CD4-positive, alpha-beta T cell treated with Interleukin-1 beta for 1 hour (primary cell): ENCODE measurements at regions not wholly inside any gene's neighbourhood (a gene's known extent, or its start where the extent isn't known, plus 50 kb on each side); places are given as distances from the start of the nearest gene placed in this dataset.
"Not testable (repeated sequence)": the region's sequence is repeated elsewhere in the genome, so short reads cannot be mapped to it uniquely, and the experiment has no call there.

ENCODE experiments used
- DNase-seq, 2 donors: peaks; one replicate each; pipeline ENCODE4 v3.0.0-alpha.2; 2020 to 2022

GRCh38 chr5:34189752-34190411 is 146.9 kb upstream of the C1QTNF3 start:
- DNase-seq = peak in 1 of 2 donors; percentile 12

DNA sequence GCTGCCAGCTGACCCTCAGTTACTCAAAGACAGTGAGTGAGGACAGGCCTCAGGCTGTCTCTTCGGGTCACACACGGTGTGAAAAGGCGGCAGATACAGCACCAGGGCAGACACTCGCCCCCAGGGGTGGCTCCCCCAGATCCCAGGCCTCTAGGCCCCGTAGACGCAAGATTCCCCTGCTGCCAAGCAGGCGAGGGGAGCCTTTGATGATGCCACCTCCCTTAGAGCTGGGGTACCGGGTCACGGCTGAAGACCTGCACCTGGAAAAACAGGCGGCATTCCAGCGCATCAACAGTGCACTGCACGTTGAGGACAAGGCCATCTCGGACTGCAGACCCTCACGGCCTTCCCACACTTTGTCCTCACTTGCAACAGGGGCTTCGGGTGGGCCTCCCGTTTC is 147.5 kb upstream of the C1QTNF3 start:
- not testable (repeated sequence) for DNase-seq

- DNase-seq = peak; percentile 6 to 20
Observed at GRCh38 chr5:34191279-34191744, 148.3 kb upstream of the C1QTNF3 start.

DNA sequence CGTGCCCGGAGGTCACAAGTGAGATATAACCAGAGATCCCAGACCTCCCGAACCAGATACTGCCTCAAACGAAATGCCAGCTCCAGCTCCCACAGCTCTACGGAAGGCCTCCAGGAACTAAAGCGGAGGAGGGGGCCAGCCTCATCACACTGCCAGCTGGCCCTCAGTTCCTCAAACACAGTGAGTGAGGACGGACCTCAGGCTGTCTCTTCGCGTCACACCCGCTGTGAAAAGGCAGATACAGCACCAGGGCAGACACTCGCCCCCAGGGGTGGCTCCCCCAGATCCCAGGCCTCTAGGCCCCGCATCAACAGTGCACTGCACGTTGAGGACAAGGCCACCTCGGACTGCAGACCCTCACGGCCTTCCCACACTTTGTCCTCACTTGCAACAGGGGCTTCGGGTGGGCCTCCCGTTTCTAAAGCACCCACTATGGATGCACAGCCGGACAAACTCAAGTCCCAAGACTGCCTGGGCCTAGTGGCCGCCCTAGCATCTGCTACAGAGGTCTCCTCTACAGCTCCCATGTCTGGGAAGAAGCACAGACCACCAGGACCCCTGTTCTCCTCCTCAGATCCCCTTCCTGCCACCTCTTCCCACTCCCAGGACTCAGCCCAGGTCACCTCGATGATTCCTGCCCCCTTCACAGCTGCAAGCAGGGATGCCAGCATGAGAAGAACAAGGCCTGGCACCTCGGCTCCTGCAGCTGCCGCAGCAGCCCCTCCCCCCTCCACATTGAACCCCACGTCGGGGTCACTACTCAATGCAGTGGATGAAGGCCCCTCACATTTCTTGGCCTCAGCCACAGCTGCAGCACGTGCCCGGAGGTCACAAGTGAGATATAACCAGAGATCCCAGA is 149.3 kb upstream of the C1QTNF3 start:
- DNase-seq = not testable (repeated sequence)

DNA sequence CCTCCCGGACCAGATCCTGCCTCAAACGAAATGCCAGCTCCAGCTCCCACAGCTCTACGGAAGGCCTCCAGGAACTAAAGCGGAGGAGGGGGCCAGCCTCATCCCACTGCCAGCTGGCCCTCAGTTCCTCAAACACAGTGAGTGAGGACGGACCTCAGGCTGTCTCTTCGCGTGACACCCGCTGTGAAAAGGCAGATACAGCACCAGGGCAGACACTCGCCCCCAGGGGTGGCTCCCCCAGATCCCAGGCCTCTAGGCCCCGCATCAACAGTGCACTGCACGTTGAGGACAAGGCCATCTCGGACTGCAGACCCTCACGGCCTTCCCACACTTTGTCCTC is 149.9 kb upstream of the C1QTNF3 start:
- DNase-seq = not testable (repeated sequence)

DNA sequence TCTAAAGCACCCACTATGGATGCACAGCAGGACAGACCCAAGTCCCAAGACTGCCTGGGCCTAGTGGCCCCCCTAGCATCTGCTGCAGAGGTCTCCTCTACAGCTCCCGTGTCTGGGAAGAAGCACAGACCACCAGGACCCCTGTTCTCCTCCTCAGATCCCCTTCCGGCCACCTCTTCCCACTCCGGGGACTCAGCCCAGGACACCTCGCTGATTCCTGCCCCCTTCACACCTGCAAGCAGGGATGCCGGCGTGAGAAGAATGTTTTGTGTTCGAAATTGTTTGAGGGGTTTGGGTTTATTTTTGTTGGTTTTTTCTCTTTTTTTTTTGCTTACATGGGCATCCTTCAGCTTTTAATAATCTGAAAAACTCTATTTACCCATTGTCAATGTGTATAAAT is 150.3 kb upstream of the C1QTNF3 start:
- DNase-seq = not testable (repeated sequence)

DNA sequence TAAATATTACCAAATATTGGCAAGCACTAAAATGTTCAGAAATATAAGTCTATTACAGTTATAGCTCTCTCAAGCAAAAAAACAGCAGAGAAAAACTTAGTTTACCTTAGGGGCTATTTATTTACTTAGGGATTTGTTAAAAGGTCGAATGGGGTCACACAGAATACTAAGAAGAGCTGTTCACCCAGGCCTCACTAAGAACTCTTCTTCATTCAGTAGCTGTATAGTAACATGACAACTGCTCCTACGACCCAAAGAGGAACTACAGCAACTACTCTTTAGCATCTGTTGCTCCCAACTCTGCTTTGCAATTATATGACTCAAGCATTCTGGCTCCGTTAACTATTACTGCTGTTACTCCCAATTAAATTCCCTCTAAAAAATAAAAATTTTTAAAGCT is 150.8 kb upstream of the C1QTNF3 start:
- DNase-seq = not testable (repeated sequence)

- DNase-seq = not testable (repeated sequence)
Observed at GRCh38 chr5:34196091-34196490, 153.1 kb upstream of the C1QTNF3 start.

- DNase-seq = not testable (repeated sequence)
Observed at GRCh38 chr5:34205347-34205746, 162.3 kb upstream of the C1QTNF3 start.

DNA sequence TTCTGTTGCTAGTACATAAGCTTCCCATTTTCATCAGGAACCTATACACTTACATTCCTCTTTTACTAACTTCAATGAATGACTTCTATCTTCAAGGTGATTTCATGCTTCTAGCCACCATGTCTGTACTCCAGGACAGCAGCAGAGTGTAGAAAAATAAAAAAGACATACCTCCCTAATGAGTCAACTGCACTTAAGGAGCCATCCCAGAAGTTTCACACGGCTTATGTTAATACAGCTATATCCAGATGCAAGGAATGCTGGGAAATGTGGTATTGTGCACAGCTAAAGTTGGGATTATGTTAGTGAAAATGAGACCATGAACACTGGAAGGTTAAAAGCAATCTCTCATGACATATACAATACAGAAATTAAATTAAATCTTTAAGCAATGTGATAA is 174.4 kb upstream of the C1QTNF3 start:
- not testable (repeated sequence) for DNase-seq

DNA sequence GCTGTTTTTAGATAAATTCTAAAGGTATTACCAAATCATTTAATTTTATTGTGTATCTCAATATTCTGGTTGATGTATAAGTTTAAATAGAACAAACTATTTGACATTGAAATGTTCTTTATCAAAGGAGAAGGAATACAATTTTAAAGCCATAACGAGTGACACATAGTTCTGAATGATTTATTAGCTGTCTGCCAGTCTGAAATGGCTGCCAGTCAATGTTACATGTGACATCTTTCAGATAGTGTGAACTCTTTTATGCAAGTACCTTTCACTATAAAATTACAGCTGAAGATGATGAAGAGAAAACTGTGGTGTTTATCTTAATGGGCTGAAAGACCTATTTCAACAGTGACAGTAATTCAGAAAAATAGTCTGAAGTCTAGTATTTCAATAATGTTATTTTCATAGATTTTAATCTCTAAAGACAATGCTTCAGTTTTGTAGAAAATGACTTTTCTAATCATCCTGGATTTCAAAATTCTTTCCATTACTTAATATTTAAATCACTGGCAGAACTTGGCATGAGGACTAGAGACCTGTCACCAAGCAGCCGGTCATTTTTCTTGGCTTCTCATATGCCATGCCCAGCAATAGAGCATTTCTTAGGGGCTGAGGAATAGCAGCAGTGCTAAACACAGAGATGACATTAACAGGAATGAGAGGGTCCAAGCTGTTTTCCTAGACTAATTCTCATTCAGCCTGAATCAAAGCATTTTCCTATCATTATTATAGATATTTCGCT is 178.5 kb upstream of the C1QTNF3 start:
- not testable (repeated sequence) for DNase-seq

DNA sequence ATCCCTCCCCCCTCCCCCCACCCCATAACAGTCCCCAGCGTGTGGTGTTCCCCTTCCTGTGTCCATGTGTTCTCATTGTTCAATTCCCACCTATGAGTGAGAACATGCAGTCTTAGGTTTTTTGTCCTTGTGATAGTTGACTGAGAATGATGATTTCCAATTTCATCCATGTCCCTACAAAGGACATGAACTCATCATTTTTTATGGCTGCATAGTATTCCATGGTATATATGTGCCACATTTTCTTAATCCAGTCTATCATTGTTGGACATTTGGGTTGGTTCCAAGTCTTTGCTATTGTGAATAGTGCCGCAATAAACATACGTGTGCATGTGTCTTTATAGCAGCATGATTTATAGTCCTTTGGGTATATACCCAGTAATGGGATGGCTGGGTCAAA is 180.1 kb upstream of the C1QTNF3 start:
- DNase-seq = not testable (repeated sequence)

DNA sequence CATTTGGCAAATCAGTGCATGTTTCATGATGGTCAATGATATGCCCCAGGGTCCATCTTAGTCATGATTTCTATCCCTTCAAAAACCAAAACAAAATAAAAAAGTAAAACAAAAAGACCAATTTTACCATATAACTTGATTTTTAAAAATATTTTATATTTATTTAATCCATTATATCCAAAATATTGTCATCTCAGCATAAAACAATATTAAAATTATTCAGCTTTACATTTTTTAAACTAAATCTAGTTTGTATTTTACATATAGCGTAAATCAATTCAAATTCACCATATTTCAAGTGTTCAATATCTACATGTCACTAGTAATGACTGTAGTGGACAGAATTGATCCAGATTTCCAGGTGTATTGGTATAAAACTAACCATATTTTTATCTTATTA is 187.4 kb upstream of the C1QTNF3 start:
- not testable (repeated sequence) for DNase-seq

DNA sequence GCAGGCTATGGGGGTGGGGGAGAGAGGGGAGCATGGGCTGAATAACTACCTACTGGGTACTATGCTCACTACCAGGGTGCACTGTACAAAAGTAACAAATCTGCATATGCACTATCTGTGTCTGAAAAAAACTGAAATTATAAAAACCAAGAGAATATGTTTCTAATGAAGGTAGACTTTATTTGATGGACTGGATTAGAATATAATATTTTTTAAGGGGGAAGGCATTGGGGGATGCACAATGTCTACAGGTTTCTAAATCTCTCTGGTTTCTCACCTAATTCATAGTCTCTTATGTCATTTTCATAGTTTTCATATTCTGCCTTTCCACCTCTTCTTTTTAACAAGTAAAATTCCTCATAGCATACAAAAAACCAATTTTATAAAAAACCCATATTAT is 200.8 kb upstream of the C1QTNF3 start:
- not testable (repeated sequence) for DNase-seq

- DNase-seq = peak; percentile 82 to 84
Observed at GRCh38 chr5:34244281-34245031, 201.4 kb upstream of the C1QTNF3 start.

DNA sequence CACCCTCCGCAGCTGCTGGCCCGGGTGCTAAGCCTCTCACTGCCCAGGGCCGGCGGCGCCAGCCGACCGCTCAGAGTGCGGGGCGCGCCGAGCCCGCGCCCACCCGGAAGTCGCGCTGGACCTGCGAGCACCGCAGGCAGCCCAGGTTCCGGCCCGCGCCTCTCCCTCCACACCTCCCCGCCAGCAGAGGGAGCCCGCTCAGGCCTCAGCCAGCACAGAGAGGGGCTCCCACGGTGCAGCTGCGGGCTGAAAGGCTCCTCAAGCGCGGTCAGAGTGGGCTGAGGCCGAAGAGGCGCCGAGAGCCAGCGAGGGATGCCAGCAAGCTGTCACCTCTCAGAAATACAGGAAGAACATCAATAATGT is 202.0 kb upstream of the C1QTNF3 start:
- not testable (repeated sequence) for DNase-seq

GRCh38 chr5:34245813-34246212 is 202.8 kb upstream of the C1QTNF3 start:
- DNase-seq = peak in 1 of 2 donors; percentile 7

DNA sequence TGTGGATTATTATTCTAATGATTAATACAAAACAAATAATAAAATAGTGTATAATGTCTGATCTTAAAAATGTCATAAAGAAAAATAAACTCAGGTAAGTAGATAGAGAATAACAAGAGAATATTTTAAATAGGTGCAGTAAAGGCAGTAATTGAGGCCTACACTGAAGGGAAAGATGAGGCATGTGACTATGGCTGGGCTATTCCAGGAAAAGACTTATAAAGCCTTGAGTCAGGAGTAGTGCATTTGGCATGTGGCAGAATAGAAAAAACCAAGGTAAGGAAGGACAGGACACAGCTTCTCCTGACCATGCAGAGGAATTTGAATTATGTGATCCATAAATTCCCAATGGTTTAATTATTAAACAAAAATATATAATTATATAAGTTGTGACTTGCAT is 215.6 kb upstream of the C1QTNF3 start:
- DNase-seq = not testable (repeated sequence)

- not testable (repeated sequence) for DNase-seq
Observed at GRCh38 chr5:34261020-34261419, 218.0 kb upstream of the C1QTNF3 start.

DNA sequence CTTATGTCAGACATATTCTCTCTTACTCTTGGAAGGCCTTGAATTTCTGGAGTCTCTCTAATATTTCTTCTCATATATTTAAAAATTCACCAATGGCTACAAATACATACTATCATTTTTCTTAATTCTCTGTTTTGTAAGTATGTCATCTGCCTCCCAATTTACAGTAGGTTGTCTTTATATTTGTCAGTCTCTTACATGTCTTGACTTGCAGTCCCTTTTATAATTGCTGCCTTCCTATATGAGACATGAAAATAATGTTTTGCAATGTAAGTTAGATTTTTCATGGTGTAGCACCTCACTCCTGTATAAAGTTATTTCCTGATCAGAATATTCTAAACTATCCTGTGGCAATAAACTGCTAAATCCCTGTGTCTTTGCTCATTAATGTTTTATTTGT is 223.1 kb upstream of the C1QTNF3 start:
- DNase-seq = not testable (repeated sequence)

GRCh38 chr5:34296759-34297158 is 253.7 kb upstream of the C1QTNF3 start:
- DNase-seq = not testable (repeated sequence)

- not testable (repeated sequence) for DNase-seq
Observed at GRCh38 chr5:34329201-34329600, 286.2 kb upstream of the C1QTNF3 start.
